SK-N-SH (cell line): ENCODE measurements at regions not wholly inside any gene's neighbourhood (a gene's known extent, or its start where the extent isn't known, plus 50 kb on each side); places are given as distances from the start of the nearest gene placed in this dataset.
A peak's percentile ranks its signal among the peaks of the same experiment; 100 is the strongest.

Experiments
- CTCF ChIA-PET: fragments of 300-600, 350-600 bp; formaldehyde crosslinking; extraction: SDS; loops from one replicate; lab custom pipeline; 2021; lab: Yijun Ruan, JAX
- POLR2A ChIA-PET: fragments of 350-600 bp; sonication (Branson Sonifier 250); formaldehyde crosslinking; extraction: SDS; loops from one replicate; lab custom pipeline; 2020; ENCODE audit warnings: antibody characterized with exemption, inconsistent platforms; lab: Yijun Ruan, JAX
- DNase-seq: peaks from one replicate; pipeline ENCODE4 v3.0.0; 2012
- H2AFZ ChIP-seq: fragments of 200-600 bp; sonication (generic); 2 replicates; pipeline ENCODE4 v1.8.1; 2016; ENCODE audit warnings: antibody characterized with exemption, mild to moderate bottlenecking, low read depth
- H3F3A ChIP-seq: fragments of 200-600 bp; sonication (generic); replicated peaks from 2 replicates; pipeline ENCODE3; 2016; ENCODE audit warnings: antibody characterized with exemption, mild to moderate bottlenecking; ENCODE audit not compliant: insufficient read depth
- H3K27ac ChIP-seq, 2 experiments: fragments of 200-500 bp in 1 of 2; fragments of 200-600 bp in 1 of 2; sonication (Bioruptor generic) in 1 of 2; sonication (generic), shearing (Covaris generic) in 1 of 2; 2 replicates each; pipeline versions ENCODE4 v1.5.1 to v1.6.1; 2014 to 2016; ENCODE audit warnings: low read depth in 2 of 2, inconsistent platforms in 1 of 2, low read length in 1 of 2, mild to moderate bottlenecking in 1 of 2, mixed read lengths in 1 of 2
- H3K27me3 ChIP-seq: fragments of 200-600 bp; sonication (generic), shearing (Covaris generic); 2 replicates; pipeline ENCODE4 v1.6.1; 2016; ENCODE audit warnings: mixed run types; ENCODE audit not compliant: insufficient read depth
- H3K36me3 ChIP-seq, 2 experiments: fragments of 200-500 bp in 1 of 2; fragments of 200-600 bp in 1 of 2; sonication (Bioruptor generic) in 1 of 2; sonication (generic) in 1 of 2; replicated peaks in 1 of 2; 2 replicates each; pipeline versions ENCODE3 to v1.5.1; 2014 to 2016; ENCODE audit warnings: low read length in 1 of 2, mild to moderate bottlenecking in 1 of 2; ENCODE audit not compliant: insufficient read depth in 2 of 2, control insufficient read depth in 1 of 2
- H3K4me1 ChIP-seq, 2 experiments: fragments of 200-500 bp in 1 of 2; fragments of 200-600 bp in 1 of 2; sonication (Bioruptor generic) in 1 of 2; sonication (generic), shearing (Covaris generic) in 1 of 2; 2 replicates each; pipeline versions ENCODE4 v1.5.1 to v1.6.1; 2014 to 2016; ENCODE audit warnings: low read depth in 1 of 2, low read length in 1 of 2, mixed run types in 1 of 2; ENCODE audit not compliant: insufficient read depth in 2 of 2, control insufficient read depth in 1 of 2
- H3K4me2 ChIP-seq: fragments of 200-600 bp; sonication (generic), shearing (Covaris generic); 2 replicates; pipeline ENCODE4 v1.6.1; 2017; ENCODE audit warnings: mixed run types
- H3K4me3 ChIP-seq, 2 experiments: fragments of 200-500 bp in 1 of 2; fragments of 200-600 bp in 1 of 2; sonication (Bioruptor generic) in 1 of 2; sonication (generic), shearing (Covaris generic) in 1 of 2; 2 replicates each; pipeline versions ENCODE4 v1.5.1 to v1.8.1; 2014 to 2016; ENCODE audit warnings: low read depth in 2 of 2, inconsistent platforms in 1 of 2, low read length in 1 of 2, mild to moderate bottlenecking in 1 of 2, mixed read lengths in 1 of 2, moderate library complexity in 1 of 2
- H3K79me2 ChIP-seq: fragments of 200-600 bp; sonication (generic); 2 replicates; pipeline ENCODE4 v1.8.1; 2017; ENCODE audit warnings: mild to moderate bottlenecking; ENCODE audit not compliant: insufficient read depth
- H3K9ac ChIP-seq: fragments of 200-600 bp; sonication (generic); 2 replicates; pipeline ENCODE4 v1.6.1; 2017; ENCODE audit warnings: mixed run types
- H3K9me2 ChIP-seq: fragments of 200-600 bp; sonication (generic); 2 replicates; pipeline ENCODE4 v1.6.1; 2017; ENCODE audit warnings: mixed run types
- H3K9me3 ChIP-seq: fragments of 200-600 bp; sonication (generic); 2 replicates; pipeline ENCODE4 v1.6.1; 2017; ENCODE audit warnings: mixed run types, mild to moderate bottlenecking, moderate library complexity
- H4K20me1 ChIP-seq: fragments of 200-600 bp; sonication (generic); 2 replicates; pipeline ENCODE4 v1.6.1; 2017; ENCODE audit warnings: mild to moderate bottlenecking, mixed run types; ENCODE audit not compliant: insufficient read depth
- CHD2 ChIP-seq: fragments of 150-350 bp; IDR thresholded peaks from 2 replicates; pipeline ENCODE4 v1.6.1; 2018; ENCODE audit warnings: low read length; ENCODE audit not compliant: partially characterized antibody
- EP300 ChIP-seq, 2 experiments: IDR thresholded peaks; 2 replicates each; pipeline versions ENCODE4 v1.4.0 to v1.6.1; 2012; ENCODE audit warnings: borderline replicate concordance in 1 of 2, low read depth in 1 of 2, low read length in 1 of 2
- FOXJ3 ChIP-seq: sonication (generic); formaldehyde crosslinking; IDR thresholded peaks from 2 replicates; pipeline ENCODE4 v1.5.1; 2020; ENCODE audit warnings: mild to moderate bottlenecking, missing genetic modification reagents
- FOXM1 ChIP-seq: IDR thresholded peaks from 2 replicates; pipeline ENCODE4 v1.4.0; 2012; ENCODE audit warnings: low read depth, mild to moderate bottlenecking
- GATA2 ChIP-seq: sonication (generic); formaldehyde crosslinking; IDR thresholded peaks from 2 replicates; pipeline ENCODE4 v1.5.0; 2020; ENCODE audit warnings: mild to moderate bottlenecking, missing genetic modification reagents
- MXI1 ChIP-seq: IDR thresholded peaks from 2 replicates; pipeline ENCODE4 v1.6.1; 2012; ENCODE audit warnings: mild to moderate bottlenecking, low read depth, low read length, improper control_type of control experiment
- NFIC ChIP-seq: IDR thresholded peaks from 2 replicates; pipeline ENCODE4 v1.4.0; 2012; ENCODE audit warnings: borderline replicate concordance
- POLR2AphosphoS5 ChIP-seq: IDR thresholded peaks from 2 replicates; pipeline ENCODE4 v1.6.1; 2012; ENCODE audit warnings: low read depth, low read length
- RAD21 ChIP-seq: IDR thresholded peaks from 2 replicates; pipeline ENCODE4 v1.6.1; 2012; ENCODE audit warnings: mild to moderate bottlenecking, low read length
- RCOR1 ChIP-seq: fragments of 150-350 bp; IDR thresholded peaks from 2 replicates; pipeline ENCODE4 v1.6.1; 2017; ENCODE audit warnings: antibody characterized with exemption, low read length
- RFX5 ChIP-seq: IDR thresholded peaks from 2 replicates; pipeline ENCODE4 v1.6.1; 2012; ENCODE audit warnings: mild to moderate bottlenecking, improper control_type of control experiment, low read length
- TCF12 ChIP-seq: IDR thresholded peaks from 2 replicates; pipeline ENCODE4 v1.4.0; 2012
- TEAD4 ChIP-seq: IDR thresholded peaks from 2 replicates; pipeline ENCODE4 v1.4.0; 2012; ENCODE audit warnings: mild to moderate bottlenecking, borderline replicate concordance; ENCODE audit not compliant: insufficient read depth
- WGBS: methylation state at CpG from one replicate; pipeline ENCODE4 v1.1.6; 2017; ENCODE audit warnings: low lambda C conversion rate; 5-methylcytosine and 5-hydroxymethylcytosine counted together
- TF ChIP-seq, protein P1 (sequence below): fragments of 150-350 bp; IDR thresholded peaks from 2 replicates; pipeline ENCODE4 v1.6.1; 2017; ENCODE audit warnings: antibody characterized with exemption, low read length, low read depth, borderline replicate concordance
- TF ChIP-seq, protein P2 (sequence below): fragments of 150-350 bp; IDR thresholded peaks from 2 replicates; pipeline ENCODE4 v1.6.1; 2016; ENCODE audit warnings: mild to moderate bottlenecking, low read depth, low read length
- TF ChIP-seq, protein P3 (sequence below): IDR thresholded peaks from 2 replicates; pipeline ENCODE4 v1.6.1; 2012; ENCODE audit warnings: mild to moderate bottlenecking, low read depth, low read length, moderate library complexity
- TF ChIP-seq, protein P4 (sequence below): IDR thresholded peaks from 2 replicates; pipeline ENCODE4 v1.4.0; 2012; ENCODE audit warnings: low read depth, borderline replicate concordance

DNA sequence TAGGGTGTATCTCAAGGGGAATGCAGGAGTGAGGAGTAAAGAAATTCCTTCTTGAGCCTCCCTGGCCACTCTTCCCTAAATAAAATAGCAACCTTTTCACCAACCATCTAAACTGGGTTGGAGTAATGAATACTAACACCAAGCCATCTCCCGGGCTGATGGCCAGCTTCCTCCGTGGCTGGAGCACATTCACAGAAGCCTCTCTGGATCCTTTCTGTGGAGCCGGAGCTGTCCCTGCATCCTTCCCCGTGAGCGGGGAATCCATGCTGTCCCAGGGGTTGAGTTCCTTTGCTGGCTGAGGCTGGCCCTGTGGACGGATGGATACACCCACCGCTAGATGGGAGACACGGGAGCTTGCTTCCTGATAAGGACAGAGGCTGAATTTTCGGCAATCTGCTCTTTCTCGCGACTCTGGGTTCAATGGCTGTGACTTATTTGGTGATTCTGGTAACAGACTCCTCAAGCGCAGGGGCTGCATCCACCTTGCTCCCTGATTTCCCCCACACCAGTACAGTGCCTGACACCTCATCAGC, 370.3 kb downstream of the ZNF536 start:
- peak overlapping the region in 1 of 2 experiments; percentile 99; a peak in 2 of 4 replicates for H3K27ac ChIP-seq
- H3F3A ChIP-seq: no peaks in the 10 kb centered on the region
- peaks cover 0 to 74% of the 10 kb centered on the region in 2 experiments; a peak in 2 of 4 replicates for H3K4me1 ChIP-seq
- no peaks in the 10 kb centered on the region for H3K36me3 ChIP-seq
- under 1% methylated on average over 9 of the region's 12 CpGs for WGBS
- H3K9ac ChIP-seq: no peak overlapping the region
- DNase-seq: peak; percentile 63
- POLR2A ChIA-PET: interaction anchor here (0.6 to 1.7 kb wide), 6 partner anchors 23 to 607 kb away, joined by 3 to 12 read pairs (median 3); partner anchors contain the start of gene TSHZ3
- no peak overlapping the region for H3K4me3 ChIP-seq
- no peak overlapping the region for H2AFZ ChIP-seq
- no peak overlapping the region for H3K4me2 ChIP-seq
- no peaks in the 10 kb centered on the region for H3K27me3 ChIP-seq
- TF ChIP-seq TEAD4 (no peak), RFX5 (no peak), GATA2 (CRISPR knock-in tag) (peak; percentile 60), FOXM1 (no peak), MXI1 (peak; percentile 31), RAD21 (peak; percentile 42), NFIC (no peak)
- TF ChIP-seq, protein P1, sequence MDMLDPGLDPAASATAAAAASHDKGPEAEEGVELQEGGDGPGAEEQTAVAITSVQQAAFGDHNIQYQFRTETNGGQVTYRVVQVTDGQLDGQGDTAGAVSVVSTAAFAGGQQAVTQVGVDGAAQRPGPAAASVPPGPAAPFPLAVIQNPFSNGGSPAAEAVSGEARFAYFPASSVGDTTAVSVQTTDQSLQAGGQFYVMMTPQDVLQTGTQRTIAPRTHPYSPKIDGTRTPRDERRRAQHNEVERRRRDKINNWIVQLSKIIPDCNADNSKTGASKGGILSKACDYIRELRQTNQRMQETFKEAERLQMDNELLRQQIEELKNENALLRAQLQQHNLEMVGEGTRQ: no peak
- TF ChIP-seq, protein P2, sequence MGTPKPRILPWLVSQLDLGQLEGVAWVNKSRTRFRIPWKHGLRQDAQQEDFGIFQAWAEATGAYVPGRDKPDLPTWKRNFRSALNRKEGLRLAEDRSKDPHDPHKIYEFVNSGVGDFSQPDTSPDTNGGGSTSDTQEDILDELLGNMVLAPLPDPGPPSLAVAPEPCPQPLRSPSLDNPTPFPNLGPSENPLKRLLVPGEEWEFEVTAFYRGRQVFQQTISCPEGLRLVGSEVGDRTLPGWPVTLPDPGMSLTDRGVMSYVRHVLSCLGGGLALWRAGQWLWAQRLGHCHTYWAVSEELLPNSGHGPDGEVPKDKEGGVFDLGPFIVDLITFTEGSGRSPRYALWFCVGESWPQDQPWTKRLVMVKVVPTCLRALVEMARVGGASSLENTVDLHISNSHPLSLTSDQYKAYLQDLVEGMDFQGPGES: no peak
- no peaks in the 10 kb centered on the region for H3K79me2 ChIP-seq
- no peaks in the 10 kb centered on the region for H4K20me1 ChIP-seq
- H3K9me2 ChIP-seq: no peaks in the 10 kb centered on the region
- CTCF ChIA-PET: interaction anchor here (0.6 to 2.0 kb wide), 9 partner anchors 8 to 591 kb away, joined by 3 to 15 read pairs (median 6); no protein-coding TSS in a partner anchor
- no peaks in the 10 kb centered on the region for H3K9me3 ChIP-seq

DNA sequence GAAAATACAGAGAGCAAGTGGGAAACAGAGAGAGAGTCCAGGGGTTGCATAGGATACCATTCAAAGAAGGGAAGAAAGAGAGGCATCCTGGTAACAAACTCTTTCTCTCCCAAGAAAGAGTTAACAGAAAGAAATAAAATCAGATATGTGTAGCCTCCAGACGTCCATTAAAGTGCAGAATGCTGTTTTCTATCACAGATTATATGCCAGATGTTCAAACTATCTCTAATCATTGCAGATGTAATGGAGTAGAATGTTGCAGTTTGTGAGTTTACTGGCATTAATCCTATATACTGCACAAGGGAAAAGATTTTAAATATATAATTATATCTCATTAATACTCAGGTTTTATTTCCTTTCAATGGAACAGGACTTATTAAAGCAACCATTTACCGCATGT, 369.4 kb downstream of the ZNF536 start:
- H3F3A ChIP-seq: no peaks in the 10 kb centered on the region
- ChIA-PET CTCF (interaction anchor here (1.4 to 2.0 kb wide), 2 partner anchors 22 to 59 kb away, joined by 6 to 10 read pairs; no protein-coding TSS in a partner anchor), POLR2A (no interaction called here)
- no peaks in the 10 kb centered on the region for H4K20me1 ChIP-seq
- peak; percentile 48 for DNase-seq
- no peak overlapping the region for H2AFZ ChIP-seq
- no peak overlapping the region for H3K4me2 ChIP-seq
- H3K27ac ChIP-seq: peak overlapping the region in 1 of 2 experiments; percentile 99; a peak in 2 of 4 replicates
- H3K4me1 ChIP-seq: peaks cover 0 to 71% of the 10 kb centered on the region in 2 experiments; a peak in 2 of 4 replicates
- no peaks in the 10 kb centered on the region for H3K9me3 ChIP-seq
- no peaks in the 10 kb centered on the region for H3K27me3 ChIP-seq
- no peaks in the 10 kb centered on the region for H3K36me3 ChIP-seq
- no peaks in the 10 kb centered on the region for H3K9me2 ChIP-seq
- H3K9ac ChIP-seq: no peak overlapping the region
- H3K79me2 ChIP-seq: no peaks in the 10 kb centered on the region
- no peak overlapping the region for H3K4me3 ChIP-seq
- 8% methylated on average over 2 of the region's 2 CpGs for WGBS
- TF ChIP-seq POLR2AphosphoS5 (peak; percentile 54; the same call in 1 of the 2 replicates), RCOR1 (peak; percentile 91; the same call in 1 of the 2 replicates), FOXM1 (no peak), MXI1 (0 out of 2 replicates have a peak, but pooled peaks have one; percentile 27), CHD2 (peak; percentile 88), RAD21 (peak; percentile 34; the same call in 1 of the 2 replicates), TCF12 (peak; percentile 65), FOXJ3 (peak; percentile 52; the same call in 1 of the 2 replicates), NFIC (no peak), EP300 (IDR thresholded peaks at IDR 0.05; ENCODE audit: borderline replicate concordance in 1 of 2, low read depth in 1 of 2, low read length in 1 of 2) (peak in 1 of 2 experiments; percentile 99; a peak in 2 of 4 replicates)
- TF ChIP-seq, protein P3, sequence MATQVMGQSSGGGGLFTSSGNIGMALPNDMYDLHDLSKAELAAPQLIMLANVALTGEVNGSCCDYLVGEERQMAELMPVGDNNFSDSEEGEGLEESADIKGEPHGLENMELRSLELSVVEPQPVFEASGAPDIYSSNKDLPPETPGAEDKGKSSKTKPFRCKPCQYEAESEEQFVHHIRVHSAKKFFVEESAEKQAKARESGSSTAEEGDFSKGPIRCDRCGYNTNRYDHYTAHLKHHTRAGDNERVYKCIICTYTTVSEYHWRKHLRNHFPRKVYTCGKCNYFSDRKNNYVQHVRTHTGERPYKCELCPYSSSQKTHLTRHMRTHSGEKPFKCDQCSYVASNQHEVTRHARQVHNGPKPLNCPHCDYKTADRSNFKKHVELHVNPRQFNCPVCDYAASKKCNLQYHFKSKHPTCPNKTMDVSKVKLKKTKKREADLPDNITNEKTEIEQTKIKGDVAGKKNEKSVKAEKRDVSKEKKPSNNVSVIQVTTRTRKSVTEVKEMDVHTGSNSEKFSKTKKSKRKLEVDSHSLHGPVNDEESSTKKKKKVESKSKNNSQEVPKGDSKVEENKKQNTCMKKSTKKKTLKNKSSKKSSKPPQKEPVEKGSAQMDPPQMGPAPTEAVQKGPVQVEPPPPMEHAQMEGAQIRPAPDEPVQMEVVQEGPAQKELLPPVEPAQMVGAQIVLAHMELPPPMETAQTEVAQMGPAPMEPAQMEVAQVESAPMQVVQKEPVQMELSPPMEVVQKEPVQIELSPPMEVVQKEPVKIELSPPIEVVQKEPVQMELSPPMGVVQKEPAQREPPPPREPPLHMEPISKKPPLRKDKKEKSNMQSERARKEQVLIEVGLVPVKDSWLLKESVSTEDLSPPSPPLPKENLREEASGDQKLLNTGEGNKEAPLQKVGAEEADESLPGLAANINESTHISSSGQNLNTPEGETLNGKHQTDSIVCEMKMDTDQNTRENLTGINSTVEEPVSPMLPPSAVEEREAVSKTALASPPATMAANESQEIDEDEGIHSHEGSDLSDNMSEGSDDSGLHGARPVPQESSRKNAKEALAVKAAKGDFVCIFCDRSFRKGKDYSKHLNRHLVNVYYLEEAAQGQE: no peak
- TF ChIP-seq, protein P4, sequence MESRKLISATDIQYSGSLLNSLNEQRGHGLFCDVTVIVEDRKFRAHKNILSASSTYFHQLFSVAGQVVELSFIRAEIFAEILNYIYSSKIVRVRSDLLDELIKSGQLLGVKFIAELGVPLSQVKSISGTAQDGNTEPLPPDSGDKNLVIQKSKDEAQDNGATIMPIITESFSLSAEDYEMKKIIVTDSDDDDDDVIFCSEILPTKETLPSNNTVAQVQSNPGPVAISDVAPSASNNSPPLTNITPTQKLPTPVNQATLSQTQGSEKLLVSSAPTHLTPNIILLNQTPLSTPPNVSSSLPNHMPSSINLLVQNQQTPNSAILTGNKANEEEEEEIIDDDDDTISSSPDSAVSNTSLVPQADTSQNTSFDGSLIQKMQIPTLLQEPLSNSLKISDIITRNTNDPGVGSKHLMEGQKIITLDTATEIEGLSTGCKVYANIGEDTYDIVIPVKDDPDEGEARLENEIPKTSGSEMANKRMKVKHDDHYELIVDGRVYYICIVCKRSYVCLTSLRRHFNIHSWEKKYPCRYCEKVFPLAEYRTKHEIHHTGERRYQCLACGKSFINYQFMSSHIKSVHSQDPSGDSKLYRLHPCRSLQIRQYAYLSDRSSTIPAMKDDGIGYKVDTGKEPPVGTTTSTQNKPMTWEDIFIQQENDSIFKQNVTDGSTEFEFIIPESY: no peak
